ENCODE measurements at regions not wholly inside any gene's neighbourhood (a gene's known extent, or its start where the extent isn't known, plus 50 kb on each side); places are given as distances from the start of the nearest gene placed in this dataset.

- 87 to 92% (median 90%) methylated on average over 19 to 20 of the region's 20 CpGs for WGBS, 5 donors
- no peaks in the 10 kb centered on the region for H3K27me3 ChIP-seq
- H3K27ac ChIP-seq = peak overlapping the region in 1 of 5 donors; percentile 44
- intact Hi-C loops (cut with DNase I; ENCODE audit: low total_unique reads) = no loop called here
- H3K9me3 ChIP-seq = peaks cover 6 to 17% (median 12%) of the 10 kb centered on the region in 4 donors
- H3K36me3 ChIP-seq = no peaks in the 10 kb centered on the region
- H3K4me1 ChIP-seq = no peaks in the 10 kb centered on the region
- H3K4me3 ChIP-seq = no peak overlapping the region
- DNase-seq = peak in 1 of 2 donors; percentile 10
- TF ChIP-seq EP300 (IDR thresholded peaks at IDR 0.05) (no peak), POLR2A (IDR thresholded peaks at IDR 0.05) (no peak), POLR2AphosphoS5 (IDR thresholded peaks at IDR 0.05) (no peak)
These were observed 252.0 kb downstream of the BRD1 start for GRCh38 chr22:49575703-49576081.

- peak overlapping the region in 2 of 5 donors; percentile 12 to 35 for H3K27ac ChIP-seq
- no peaks in the 10 kb centered on the region for H3K36me3 ChIP-seq
- no peaks in the 10 kb centered on the region for H3K4me1 ChIP-seq
- no peaks in the 10 kb centered on the region for H3K27me3 ChIP-seq
- H3K9me3 ChIP-seq = peaks cover 6 to 13% (median 8%) of the 10 kb centered on the region in 4 donors
- TF ChIP-seq POLR2AphosphoS5 (IDR thresholded peaks at IDR 0.05) (no peak), CTCF (IDR thresholded peaks at IDR 0.05) (no peak), POLR2A (IDR thresholded peaks at IDR 0.05) (no peak), EP300 (IDR thresholded peaks at IDR 0.05) (no peak)
- WGBS, 5 donors = 72 to 82% (median 73%) methylated on average over 23 to 31 of the region's 31 CpGs
- DNase-seq = peak in 1 of 2 donors; percentile 8
- intact Hi-C loops (cut with DNase I; ENCODE audit: low total_unique reads) = no loop called here
- no peak overlapping the region for H3K4me3 ChIP-seq
These were observed 252.6 kb downstream of the BRD1 start for GRCh38 chr22:49574881-49575702.

GRCh38 chr22:49574205-49574880 lies 253.3 kb downstream of the BRD1 start:
- Histone ChIP-seq H3K9me3 (peaks cover under 1 to 6% (median 2%) of the 10 kb centered on the region in 4 donors), H3K4me3 (no peak overlapping the region), H3K27ac (peak overlapping the region in 2 of 5 donors; percentile 20 to 35), H3K36me3 (no peaks in the 10 kb centered on the region), H3K4me1 (no peaks in the 10 kb centered on the region), H3K27me3 (no peaks in the 10 kb centered on the region)
- peak in 1 of 2 donors; percentile 23 for DNase-seq
- 81 to 87% (median 84%) methylated on average over 28 to 30 of the region's 30 CpGs for WGBS, 5 donors
- TF ChIP-seq POLR2AphosphoS5 (IDR thresholded peaks at IDR 0.05) (no peak), EP300 (IDR thresholded peaks at IDR 0.05) (no peak), CTCF (IDR thresholded peaks at IDR 0.05) (no peak), POLR2A (IDR thresholded peaks at IDR 0.05) (no peak)
- intact Hi-C loops (cut with DNase I; ENCODE audit: low total_unique reads) = no loop called here

GRCh38 chr22:49573109-49573765 lies 254.4 kb downstream of the BRD1 start:
- H3K4me3 ChIP-seq = no peak overlapping the region
- DNase-seq = peak in 1 of 2 donors; percentile 17
- no peaks in the 10 kb centered on the region for H3K9me3 ChIP-seq
- 88 to 96% (median 91%) methylated on average over 10 to 11 of the region's 11 CpGs for WGBS, 5 donors
- H3K4me1 ChIP-seq = no peaks in the 10 kb centered on the region
- intact Hi-C loops (cut with DNase I; ENCODE audit: low total_unique reads) = no loop called here
- no peak overlapping the region for H3K27ac ChIP-seq
- no peaks in the 10 kb centered on the region for H3K27me3 ChIP-seq
- TF ChIP-seq CTCF (IDR thresholded peaks at IDR 0.05) (no peak), EP300 (IDR thresholded peaks at IDR 0.05) (no peak), POLR2AphosphoS5 (IDR thresholded peaks at IDR 0.05) (no peak), POLR2A (IDR thresholded peaks at IDR 0.05) (no peak)
- H3K36me3 ChIP-seq = no peaks in the 10 kb centered on the region
